GM12878 (cell line): ENCODE measurements at regions not wholly inside any gene's neighbourhood (a gene's known extent, or its start where the extent isn't known, plus 50 kb on each side); places are given as distances from the start of the nearest gene placed in this dataset.

ENCODE experiments used
- NRF1 ChIP-seq: conservative IDR thresholded peaks from 2 replicates; pipeline ENCODE4 v1.6.1; 2011; ENCODE audit warnings: mild to moderate bottlenecking, low read depth, low read length, improper control_type of control experiment
- POLR2AphosphoS5 ChIP-seq: IDR thresholded peaks from 2 replicates; pipeline ENCODE4 v1.6.1; 2011; ENCODE audit warnings: mild to moderate bottlenecking, low read length, inconsistent platforms

DNA sequence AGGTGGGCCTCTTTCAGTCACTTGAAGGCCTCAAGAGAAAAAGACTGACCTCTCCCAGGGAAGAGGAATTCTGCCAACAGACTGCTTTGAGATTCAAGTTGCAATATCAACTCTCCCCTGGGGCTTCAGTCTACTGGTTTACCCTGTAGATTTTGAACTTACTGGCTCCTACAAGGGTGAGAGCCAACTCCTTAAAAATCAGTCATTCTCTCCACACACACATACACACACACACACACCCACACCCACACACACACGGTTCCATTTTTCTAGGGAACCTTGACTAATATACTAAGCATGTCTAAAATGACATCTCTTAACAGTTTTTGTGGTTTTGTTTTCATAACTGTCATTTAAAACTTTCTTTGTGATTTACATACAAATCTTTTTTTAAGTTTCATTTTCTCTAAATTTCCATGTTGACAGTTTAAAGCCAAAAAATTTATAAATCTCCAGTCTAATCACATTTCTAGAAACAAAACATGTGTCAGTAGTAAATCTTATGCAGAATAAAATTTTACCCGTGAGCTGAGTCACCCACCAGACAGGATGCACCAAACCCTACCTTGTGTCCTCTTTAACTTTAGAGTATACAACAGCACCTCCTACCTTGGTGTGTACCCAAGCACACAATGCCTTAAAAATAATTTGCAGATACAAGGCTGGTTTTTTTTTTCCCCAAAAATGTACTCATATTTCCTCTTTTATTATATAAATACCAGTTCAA lies 394.6 kb downstream of the AEBP2 start:
- TF ChIP-seq POLR2AphosphoS5, result no peak
- TF ChIP-seq NRF1, result no peak
